ENCODE measurements at regions not wholly inside any gene's neighbourhood (a gene's known extent, or its start where the extent isn't known, plus 50 kb on each side); places are given as distances from the start of the nearest gene placed in this dataset.

DNA sequence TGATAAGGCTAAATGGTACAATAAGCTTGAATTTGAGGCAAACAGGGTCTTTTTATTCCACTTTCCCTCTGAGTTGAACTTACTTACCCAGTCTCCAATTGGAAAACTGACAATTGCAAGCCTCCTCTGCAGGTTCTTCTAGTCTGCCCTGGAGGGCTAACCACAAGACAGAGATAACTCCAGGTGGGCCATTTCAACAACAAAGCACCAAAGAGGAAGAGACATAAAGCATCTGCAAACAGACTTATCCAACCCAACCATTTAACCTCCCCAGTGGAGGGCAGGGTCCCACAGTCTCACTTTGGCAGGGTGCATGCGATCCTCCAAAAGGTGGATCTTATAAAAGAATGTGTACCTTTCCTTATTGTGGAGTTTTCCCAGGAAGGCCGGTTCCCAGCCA, 525.8 kb downstream of the DIPK2A start:
- TF ChIP-seq, protein P1, sequence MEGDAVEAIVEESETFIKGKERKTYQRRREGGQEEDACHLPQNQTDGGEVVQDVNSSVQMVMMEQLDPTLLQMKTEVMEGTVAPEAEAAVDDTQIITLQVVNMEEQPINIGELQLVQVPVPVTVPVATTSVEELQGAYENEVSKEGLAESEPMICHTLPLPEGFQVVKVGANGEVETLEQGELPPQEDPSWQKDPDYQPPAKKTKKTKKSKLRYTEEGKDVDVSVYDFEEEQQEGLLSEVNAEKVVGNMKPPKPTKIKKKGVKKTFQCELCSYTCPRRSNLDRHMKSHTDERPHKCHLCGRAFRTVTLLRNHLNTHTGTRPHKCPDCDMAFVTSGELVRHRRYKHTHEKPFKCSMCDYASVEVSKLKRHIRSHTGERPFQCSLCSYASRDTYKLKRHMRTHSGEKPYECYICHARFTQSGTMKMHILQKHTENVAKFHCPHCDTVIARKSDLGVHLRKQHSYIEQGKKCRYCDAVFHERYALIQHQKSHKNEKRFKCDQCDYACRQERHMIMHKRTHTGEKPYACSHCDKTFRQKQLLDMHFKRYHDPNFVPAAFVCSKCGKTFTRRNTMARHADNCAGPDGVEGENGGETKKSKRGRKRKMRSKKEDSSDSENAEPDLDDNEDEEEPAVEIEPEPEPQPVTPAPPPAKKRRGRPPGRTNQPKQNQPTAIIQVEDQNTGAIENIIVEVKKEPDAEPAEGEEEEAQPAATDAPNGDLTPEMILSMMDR (IDR thresholded peaks at IDR 0.05; ENCODE audit: low read depth, low read length, poor library complexity, severe bottlenecking), result no peak
- TF ChIP-seq EZH2phosphoT487 (IDR thresholded peaks at IDR 0.05; ENCODE audit: borderline replicate concordance, low read length), result no peak

Data from DOHH2 (cell line).